ENCODE measurements at regions not wholly inside any gene's neighbourhood (a gene's known extent, or its start where the extent isn't known, plus 50 kb on each side); places are given as distances from the start of the nearest gene placed in this dataset.

- ChIA-PET POLR2A (no interaction called here), CTCF (ENCODE audit: low intra/inter-chr PET ratio, low total read pairs) (no interaction called here)
- BruUV-seq (replicated peaks) = no TSS peak
- in situ Hi-C loops (cut with HindIII; ENCODE audit: extremely low pct_ligation_motif_present, low pct_unique_long_range_greater_than_20kb) = no loop called here
- H3K36me3 ChIP-seq (replicated peaks in 1 of 2; ENCODE audit: control insufficient read depth in 1 of 2, insufficient read depth in 2 of 2, low read length in 2 of 2) = no peaks in the 10 kb centered on the region
- H3K4me2 ChIP-seq (ENCODE audit: low read depth, low read length) = no peak overlapping the region
- no peak overlapping the region for H2AFZ ChIP-seq (ENCODE audit: low read length)
- H3K4me3 ChIP-seq (replicated peaks in 1 of 3; ENCODE audit: insufficient read depth in 1 of 3, low read depth in 2 of 3, low read length in 3 of 3) = no peak overlapping the region
- H3K4me1 ChIP-seq (ENCODE audit: insufficient read depth, low read length) = no peaks in the 10 kb centered on the region
- H4K20me1 ChIP-seq (ENCODE audit: insufficient read depth, low read length) = no peaks in the 10 kb centered on the region
- no peaks in the 10 kb centered on the region for H3K27me3 ChIP-seq (ENCODE audit: control insufficient read depth in 1 of 2, insufficient read depth in 2 of 2, low read length in 2 of 2)
- no peak overlapping the region for H3K27ac ChIP-seq (ENCODE audit: extremely low read length, insufficient read depth, low read length)
- H3K9me3 ChIP-seq (ENCODE audit: low read length) = peaks cover 19% of the 10 kb centered on the region
- intact Hi-C loops (cut with micrococcal nuclease; ENCODE audit: unreplicated experiment) = no loop called here
- no peaks in the 10 kb centered on the region for H3K79me2 ChIP-seq (ENCODE audit: insufficient read depth, low read length)
- no peak overlapping the region for H3K9ac ChIP-seq (ENCODE audit: insufficient read depth, low read depth, low read length)
- FAIRE-seq (no peak), DNase-seq (ENCODE audit: low spot score) (no peak), ATAC-seq (no peak)
- 0% methylated on average over 3 of the region's 6 CpGs for WGBS (ENCODE audit: low lambda C conversion rate)
- TF ChIP-seq ZSCAN21 (CRISPR knock-in tag; IDR thresholded peaks at IDR 0.05; ENCODE audit: borderline replicate concordance) = no peak
- no peak for TF ChIP-seq ZNF510 (CRISPR knock-in tag; IDR thresholded peaks at IDR 0.05; ENCODE audit: low read depth)
- TF ChIP-seq CHCHD3 (CRISPR knock-in tag; IDR thresholded peaks at IDR 0.05) = no peak
- TF ChIP-seq, protein P1, sequence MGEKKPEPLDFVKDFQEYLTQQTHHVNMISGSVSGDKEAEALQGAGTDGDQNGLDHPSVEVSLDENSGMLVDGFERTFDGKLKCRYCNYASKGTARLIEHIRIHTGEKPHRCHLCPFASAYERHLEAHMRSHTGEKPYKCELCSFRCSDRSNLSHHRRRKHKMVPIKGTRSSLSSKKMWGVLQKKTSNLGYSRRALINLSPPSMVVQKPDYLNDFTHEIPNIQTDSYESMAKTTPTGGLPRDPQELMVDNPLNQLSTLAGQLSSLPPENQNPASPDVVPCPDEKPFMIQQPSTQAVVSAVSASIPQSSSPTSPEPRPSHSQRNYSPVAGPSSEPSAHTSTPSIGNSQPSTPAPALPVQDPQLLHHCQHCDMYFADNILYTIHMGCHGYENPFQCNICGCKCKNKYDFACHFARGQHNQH (CRISPR knock-in tag; IDR thresholded peaks at IDR 0.05) = no peak
- TF ChIP-seq, protein P2, sequence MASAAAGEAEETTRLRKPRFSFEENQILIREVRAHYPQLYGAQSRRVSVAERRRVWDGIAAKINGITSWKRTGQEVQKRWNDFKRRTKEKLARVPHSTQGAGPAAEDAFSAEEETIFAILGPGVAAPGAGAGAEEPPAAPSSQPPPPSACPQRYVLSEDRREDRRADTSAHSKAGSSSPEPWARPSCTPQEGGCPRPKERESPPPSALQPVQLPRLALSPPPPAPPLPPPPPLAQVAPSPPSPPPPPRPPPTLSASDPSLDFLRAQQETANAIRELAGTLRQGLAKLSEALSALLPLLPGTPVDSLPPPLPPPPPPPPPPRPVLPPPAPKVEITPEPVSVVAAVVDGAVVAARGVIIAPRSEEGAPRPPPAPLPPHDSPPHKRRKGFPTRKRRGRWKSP (CRISPR knock-in tag; IDR thresholded peaks at IDR 0.05) = no peak
- no peak for TF ChIP-seq ZNF883 (CRISPR knock-in tag; IDR thresholded peaks at IDR 0.05; ENCODE audit: not compliant biosample characterization)
- no peak for TF ChIP-seq ZMYM2 (CRISPR knock-in tag; IDR thresholded peaks at IDR 0.05)
- no peak for TF ChIP-seq CREBL2 (CRISPR knock-in tag; IDR thresholded peaks at IDR 0.05; ENCODE audit: borderline replicate concordance)
Measured at GRCh38 chr2:6355886-6356761, 509.6 kb downstream of the CMPK2 start.

All from HepG2 (cell line).